IMR-90 (cell line): ENCODE measurements at regions not wholly inside any gene's neighbourhood (a gene's known extent, or its start where the extent isn't known, plus 50 kb on each side); places are given as distances from the start of the nearest gene placed in this dataset.
"Not testable (repeated sequence)": the region's sequence is repeated elsewhere in the genome, so short reads cannot be mapped to it uniquely, and the experiment has no call there.

Experiments
- ATAC-seq: fragments of 200-7000 bp; cut with Tn5 transposase; 2 replicates; pipeline ENCODE4 v1.9.1; 2020; ENCODE audit warnings: low read depth, mild to moderate bottlenecking, moderate library complexity
- BruUV-seq: library from RNA; stranded (reverse); fragments of 400-500 nt; replicated peaks from 2 replicates; lab custom pipeline; 2021; lab: Mats Ljungman, UMichigan
- CTCF ChIA-PET: fragments of 300-600 bp; formaldehyde crosslinking; extraction: SDS; loops from one replicate; lab custom pipeline; 2021; ENCODE audit warnings: antibody characterized with exemption; lab: Yijun Ruan, JAX
- POLR2A ChIA-PET: fragments of 300-600 bp; sonication (Branson Sonifier 250); formaldehyde crosslinking; loops from one replicate; lab custom pipeline; 2022; ENCODE audit warnings: antibody characterized with exemption; ENCODE audit not compliant: unreplicated experiment; lab: Charles Lee
- DNase-seq: peaks from one replicate; pipeline ENCODE4 v3.0.0; 2013
- H2AFZ ChIP-seq: replicated peaks from 2 replicates; pipeline ENCODE3; 2013; ENCODE audit warnings: low read length, mild to moderate bottlenecking; ENCODE audit not compliant: poor library complexity
- H2AK5ac ChIP-seq: 2 replicates; pipeline ENCODE4 v1.6.1; 2013; ENCODE audit warnings: low read depth, low read length, inconsistent platforms
- H2AK9ac ChIP-seq: replicated peaks from 2 replicates; pipeline ENCODE3; 2013; ENCODE audit warnings: mild to moderate bottlenecking, low read depth, low read length, moderate library complexity; ENCODE audit not compliant: poor library complexity
- H2BK120ac ChIP-seq: 2 replicates; pipeline ENCODE4 v1.6.1; 2013; ENCODE audit warnings: low read depth, low read length, inconsistent platforms
- H2BK15ac ChIP-seq: 3 replicates; pipeline ENCODE4 v1.6.1; 2013; ENCODE audit warnings: low read depth, low read length, inconsistent platforms
- H2BK20ac ChIP-seq: 2 replicates; pipeline ENCODE4 v1.6.1; 2013; ENCODE audit warnings: low read depth, mild to moderate bottlenecking, inconsistent platforms, low read length, moderate library complexity
- H2BK5ac ChIP-seq: 2 replicates; pipeline ENCODE4 v1.6.1; 2013; ENCODE audit warnings: mild to moderate bottlenecking, low read depth, low read length, inconsistent platforms; ENCODE audit not compliant: poor library complexity, severe bottlenecking
- H3K14ac ChIP-seq: replicated peaks from 2 replicates; pipeline ENCODE4 v1.6.1; 2013; ENCODE audit warnings: low read depth, low read length, inconsistent platforms
- H3K18ac ChIP-seq: 2 replicates; pipeline ENCODE4 v1.6.1; 2013; ENCODE audit warnings: low read depth, low read length, control low read depth
- H3K23ac ChIP-seq: 2 replicates; pipeline ENCODE4 v1.6.1; 2013; ENCODE audit warnings: low read depth, low read length, inconsistent platforms
- H3K27ac ChIP-seq: 2 replicates; pipeline ENCODE4 v1.5.1; 2013; ENCODE audit warnings: mild to moderate bottlenecking, control low read depth, low read length; ENCODE audit not compliant: insufficient read depth
- H3K27me3 ChIP-seq: 2 replicates; pipeline ENCODE4 v1.6.1; 2013; ENCODE audit warnings: low read length; ENCODE audit not compliant: control insufficient read depth, insufficient read depth
- H3K36me3 ChIP-seq: 2 replicates; pipeline ENCODE4 v1.6.1; 2013; ENCODE audit warnings: low read length, mixed read lengths; ENCODE audit not compliant: control insufficient read depth, insufficient read depth
- H3K4ac ChIP-seq: 2 replicates; pipeline ENCODE4 v1.6.1; 2013; ENCODE audit warnings: low read depth, low read length, inconsistent platforms
- H3K4me1 ChIP-seq: 2 replicates; pipeline ENCODE4 v1.6.1; 2013; ENCODE audit warnings: low read length, mixed read lengths; ENCODE audit not compliant: control insufficient read depth, insufficient read depth
- H3K4me2 ChIP-seq: 2 replicates; pipeline ENCODE4 v1.6.1; 2013; ENCODE audit warnings: low read depth, mild to moderate bottlenecking, control low read depth, low read length, moderate library complexity
- H3K4me3 ChIP-seq: 2 replicates; pipeline ENCODE4 v1.5.1; 2013; ENCODE audit warnings: low read depth, mild to moderate bottlenecking, control low read depth, low read length, moderate library complexity; ENCODE audit not compliant: insufficient read depth
- H3K56ac ChIP-seq: 2 replicates; pipeline ENCODE4 v1.6.1; 2013; ENCODE audit warnings: low read length, inconsistent platforms; ENCODE audit not compliant: insufficient read depth; ENCODE audit errors: extremely low read depth
- H3K79me1 ChIP-seq, 2 experiments: 2 replicates each; pipeline ENCODE4 v1.6.1; 2013; ENCODE audit warnings: low read length in 2 of 2, inconsistent platforms in 1 of 2, low read depth in 1 of 2
- H3K9ac ChIP-seq: 2 replicates; pipeline ENCODE4 v1.6.1; 2013; ENCODE audit warnings: low read depth, low read length, control low read depth
- H3K9me1 ChIP-seq: 2 replicates; pipeline ENCODE4 v1.6.1; 2013; ENCODE audit warnings: low read length, inconsistent platforms; ENCODE audit not compliant: insufficient read depth
- H3K9me3 ChIP-seq: 2 replicates; pipeline ENCODE4 v1.6.1; 2013; ENCODE audit warnings: low read length; ENCODE audit not compliant: control insufficient read depth, insufficient read depth
- H4K20me1 ChIP-seq: 2 replicates; pipeline ENCODE4 v1.6.1; 2013; ENCODE audit warnings: low read length, inconsistent platforms; ENCODE audit not compliant: insufficient read depth
- H4K5ac ChIP-seq: 2 replicates; pipeline ENCODE4 v1.6.1; 2013; ENCODE audit warnings: mild to moderate bottlenecking, low read depth, low read length, control low read depth
- H4K8ac ChIP-seq, 2 experiments: 2 replicates each; pipeline ENCODE4 v1.6.1; 2013; ENCODE audit warnings: low read depth in 2 of 2, low read length in 2 of 2, control low read depth in 1 of 2, inconsistent platforms in 1 of 2
- H4K91ac ChIP-seq: 2 replicates; pipeline ENCODE4 v1.6.1; 2013; ENCODE audit warnings: low read depth, low read length, inconsistent platforms; ENCODE audit not compliant: insufficient read depth
- WGBS, 2 experiments: methylation state at CpG; one replicate each; pipeline versions ENCODE4 v1.1.5 to v1.1.7; 2013; ENCODE audit warnings: missing lambda C conversion rate in 2 of 2; ENCODE audit not compliant: insufficient read length in 1 of 2; ENCODE audit errors: extremely low coverage in 2 of 2; 5-methylcytosine and 5-hydroxymethylcytosine counted together
- dilution Hi-C: fragments of 300-500 bp; cut with HindIII; formaldehyde crosslinking; loops from one replicate; pipeline ENCODE4 v1.14.3; 2018; ENCODE audit warnings: low sequenced_read_pairs; ENCODE audit not compliant: unreplicated experiment
- in situ Hi-C: fragments of 300-500 bp; cut with MboI; formaldehyde crosslinking; loops from 3 replicates; pipeline ENCODE4 v1.14.3; 2019; ENCODE audit warnings: low sequenced_read_pairs, inconsistent platforms, mixed read lengths
- intact Hi-C: fragments of 100-400 bp; cut with micrococcal nuclease; formaldehyde crosslinking; loops from 2 replicates; pipeline ENCODE4 v1.10.0; 2022

DNA sequence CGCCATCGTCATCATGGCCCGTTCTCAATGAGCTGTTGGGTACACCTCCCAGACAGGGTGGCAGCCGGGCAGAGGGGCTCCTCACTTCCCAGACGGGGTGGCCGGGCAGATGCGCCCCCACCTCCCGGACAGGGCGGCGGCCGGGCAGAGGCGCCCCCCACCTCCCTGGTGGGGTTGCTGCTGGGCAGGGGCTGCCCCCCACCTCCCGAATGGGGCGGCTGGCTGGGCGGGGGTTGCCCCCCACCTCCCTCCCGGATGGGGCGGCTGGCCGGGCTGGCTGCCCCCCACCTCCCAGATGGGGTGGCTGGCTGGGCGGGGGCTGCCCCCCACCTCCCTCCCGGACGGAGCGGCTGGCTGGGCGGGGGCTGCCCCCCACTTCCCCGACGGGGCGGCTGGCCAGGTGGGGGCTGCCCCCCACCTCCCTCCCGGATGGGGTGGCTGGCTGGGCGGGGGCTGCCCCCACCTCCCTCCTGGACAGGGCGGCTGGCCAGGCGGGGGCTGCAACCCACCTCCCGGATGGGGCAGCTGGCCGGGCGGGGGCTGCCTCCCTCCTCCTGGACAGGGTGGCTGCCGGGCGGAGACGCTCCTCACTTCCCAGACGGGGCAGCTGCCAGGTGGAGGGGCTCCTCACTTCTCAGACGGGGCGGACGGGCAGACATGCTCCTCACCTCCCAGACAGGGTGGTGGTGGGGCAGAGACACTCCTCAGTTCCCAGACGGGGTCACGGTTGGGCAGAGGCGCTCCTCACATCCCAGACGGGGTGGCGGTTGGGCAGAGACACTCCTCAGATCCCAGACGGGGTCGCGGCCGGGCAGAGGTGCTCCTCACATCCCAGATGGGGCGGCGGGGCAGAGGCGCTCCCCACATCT, 208.8 kb downstream of the BMP15 start:
- H2BK20ac ChIP-seq, BruUV-seq, H3K9me3 ChIP-seq, ATAC-seq, intact Hi-C loops, H3K23ac ChIP-seq, H2AFZ ChIP-seq, H2AK9ac ChIP-seq, H3K4me1 ChIP-seq, in situ Hi-C loops, dilution Hi-C loops, H3K4ac ChIP-seq, H4K5ac ChIP-seq, H3K18ac ChIP-seq, DNase-seq, H4K8ac ChIP-seq, H3K4me2 ChIP-seq, H3K9ac ChIP-seq, H3K79me1 ChIP-seq, H2BK120ac ChIP-seq, H4K20me1 ChIP-seq, H2AK5ac ChIP-seq, H3K27me3 ChIP-seq, H2BK15ac ChIP-seq, H3K27ac ChIP-seq, H3K9me1 ChIP-seq, POLR2A ChIA-PET, H3K14ac ChIP-seq, H3K36me3 ChIP-seq, H3K4me3 ChIP-seq, H4K91ac ChIP-seq, H2BK5ac ChIP-seq, CTCF ChIA-PET, H3K56ac ChIP-seq: not testable (repeated sequence)
- 86% methylated on average over 4 of the region's 52 CpGs; no CpG with 5 or more reads in 1 of the 2 experiments for WGBS, 2 experiments

DNA sequence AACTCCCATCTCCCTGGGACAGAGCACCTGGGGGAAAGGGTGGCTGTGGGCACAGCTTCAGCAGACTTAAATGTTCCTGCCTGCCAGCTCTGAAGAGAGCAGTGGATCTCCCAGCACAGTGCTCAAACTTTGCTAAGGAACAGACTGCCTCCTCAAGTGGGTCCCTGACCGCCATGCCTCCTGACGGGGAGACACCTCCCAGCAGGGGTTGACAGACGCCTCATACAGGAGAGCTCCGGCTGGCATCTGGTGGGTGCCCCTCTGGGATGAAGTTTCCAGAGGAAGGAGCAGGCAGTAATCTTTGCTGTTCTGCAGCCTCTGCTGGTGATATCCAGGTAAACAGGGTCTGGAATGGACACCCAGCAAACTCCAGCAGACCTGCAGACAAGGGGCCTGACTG, 206.9 kb upstream of the NUDT10 start:
- in situ Hi-C loops, H3K4me2 ChIP-seq, POLR2A ChIA-PET, H4K20me1 ChIP-seq, H3K56ac ChIP-seq, H2BK120ac ChIP-seq, H4K91ac ChIP-seq, H2BK15ac ChIP-seq, H3K9me1 ChIP-seq, H3K4ac ChIP-seq, ATAC-seq, H4K5ac ChIP-seq, H3K27me3 ChIP-seq, H3K36me3 ChIP-seq, DNase-seq, H2BK20ac ChIP-seq, BruUV-seq, H3K4me3 ChIP-seq, H2AFZ ChIP-seq, H3K18ac ChIP-seq, intact Hi-C loops, H3K9ac ChIP-seq, H3K27ac ChIP-seq, dilution Hi-C loops, H2AK5ac ChIP-seq, H3K23ac ChIP-seq, H3K14ac ChIP-seq, H2BK5ac ChIP-seq, H3K79me1 ChIP-seq, H3K4me1 ChIP-seq, H4K8ac ChIP-seq, H2AK9ac ChIP-seq, CTCF ChIA-PET, H3K9me3 ChIP-seq: not testable (repeated sequence)
- 80% methylated on average over 2 of the region's 4 CpGs; no CpG with 5 or more reads in 1 of the 2 experiments for WGBS, 2 experiments
